GM12878 (cell line): ENCODE measurements at regions not wholly inside any gene's neighbourhood (a gene's known extent, or its start where the extent isn't known, plus 50 kb on each side); places are given as distances from the start of the nearest gene placed in this dataset.

Experiments used
- ATAC-seq: fragments of 200-7000 bp; cut with Tn5 transposase; 3 replicates; pipeline ENCODE4 v1.9.1; 2020; ENCODE audit warnings: mild to moderate bottlenecking, moderate library complexity
- BruUV-seq: library from RNA; stranded (reverse); fragments of 400-500 nt; replicated peaks from 2 replicates; lab custom pipeline; 2021; lab: Mats Ljungman, UMichigan
- CTCF ChIA-PET: fragments of 300-600 bp; sonication (Branson Sonifier 250); formaldehyde crosslinking; extraction: SDS; loops from one replicate; lab custom pipeline; 2021; ENCODE audit warnings: inconsistent platforms; lab: Yijun Ruan, JAX
- POLR2A ChIA-PET: fragments of 350-600 bp; formaldehyde crosslinking; extraction: SDS; loops from one replicate; lab custom pipeline; 2021; ENCODE audit warnings: inconsistent platforms; lab: Charles Lee
- RAD21 ChIA-PET: fragments of 300-600 bp; sonication (Branson Sonifier 250); formaldehyde crosslinking; loops from one replicate; lab custom pipeline; 2023; ENCODE audit warnings: antibody characterized with exemption; ENCODE audit not compliant: unreplicated experiment; lab: Charles Lee
- SMC1A ChIA-PET: fragments of 300-600 bp; sonication (Branson Sonifier 250); formaldehyde crosslinking; loops from one replicate; lab custom pipeline; 2023; ENCODE audit not compliant: unreplicated experiment, uncharacterized antibody; lab: Charles Lee
- DNase-seq: peaks from one replicate; pipeline ENCODE4 v3.0.0-alpha.2; 2011; ENCODE audit warnings: low read depth, low spot score
- FAIRE-seq: peaks from 3 replicates; lab custom pipeline; 2011; peaks lifted over from hg19 to GRCh38; lab: Jason Lieb, UNC
- H2AFZ ChIP-seq: 2 replicates; pipeline ENCODE4 v1.6.0; 2011; ENCODE audit warnings: low read depth, low read length, control low read depth; ENCODE audit not compliant: control insufficient read depth
- H3K27ac ChIP-seq: 2 replicates; pipeline ENCODE4 v1.5.1; 2011; ENCODE audit warnings: control low read depth; ENCODE audit not compliant: control insufficient read depth, insufficient read depth
- H3K27me3 ChIP-seq, 2 experiments: replicated peaks in 1 of 2; 2 replicates each; pipeline versions ENCODE4 v1.6.0 to v1.6.1; 2011; ENCODE audit warnings: low read length in 1 of 2; ENCODE audit not compliant: control insufficient read depth in 2 of 2, insufficient read depth in 2 of 2
- H3K36me3 ChIP-seq, 2 experiments: 2 replicates each; pipeline ENCODE4 v1.5.1; 2011; ENCODE audit warnings: low read length in 1 of 2; ENCODE audit not compliant: control insufficient read depth in 2 of 2, insufficient read depth in 2 of 2
- H3K4me1 ChIP-seq: 2 replicates; pipeline ENCODE4 v1.6.1; 2011; ENCODE audit warnings: mild to moderate bottlenecking, low read length, moderate library complexity, mixed read lengths; ENCODE audit not compliant: control insufficient read depth, insufficient read depth
- H3K4me2 ChIP-seq: 2 replicates; pipeline ENCODE4 v1.6.0; 2011; ENCODE audit warnings: control low read depth; ENCODE audit not compliant: control insufficient read depth, insufficient read depth
- H3K4me3 ChIP-seq: fragments of 200-600 bp; sonication (generic); 2 replicates; pipeline ENCODE4 v1.5.1; 2016
- H3K79me2 ChIP-seq: 2 replicates; pipeline ENCODE4 v1.6.0; 2011; ENCODE audit warnings: low read length; ENCODE audit not compliant: control insufficient read depth, insufficient read depth
- H3K9ac ChIP-seq: 2 replicates; pipeline ENCODE4 v1.8.0; 2011; ENCODE audit warnings: low read length, control low read depth, mixed read lengths; ENCODE audit not compliant: control insufficient read depth, insufficient read depth
- H3K9me3 ChIP-seq: replicated peaks from 3 replicates; pipeline ENCODE4 v1.5.1; 2011; ENCODE audit warnings: mild to moderate bottlenecking, low read length; ENCODE audit not compliant: control insufficient read depth, insufficient read depth
- H4K20me1 ChIP-seq: 2 replicates; pipeline ENCODE4 v1.6.0; 2011; ENCODE audit not compliant: control insufficient read depth, insufficient read depth
- CHD2 ChIP-seq: IDR thresholded peaks from 2 replicates; pipeline ENCODE4 v1.6.1; 2011; ENCODE audit warnings: low read depth, low read length, improper control_type of control experiment, borderline replicate concordance
- CREM ChIP-seq: IDR thresholded peaks from 2 replicates; pipeline ENCODE4 v1.6.1; 2014; ENCODE audit warnings: antibody characterized with exemption, low read depth
- EP300 ChIP-seq, 2 experiments: fragments of 150-350 bp in 1 of 2; IDR thresholded peaks; 2 replicates each; pipeline ENCODE4 v1.6.1; 2011 to 2012; ENCODE audit warnings: low read depth in 2 of 2, low read length in 2 of 2, borderline replicate concordance in 1 of 2, improper control_type of control experiment in 1 of 2, inconsistent platforms in 1 of 2; ENCODE audit not compliant: control insufficient read depth in 1 of 2
- GABPA ChIP-seq: IDR thresholded peaks from 2 replicates; pipeline ENCODE4 v1.6.1; 2014; ENCODE audit warnings: antibody characterized with exemption, low read depth, mild to moderate bottlenecking, inconsistent platforms
- HCFC1 ChIP-seq: fragments of 150-350 bp; IDR thresholded peaks from 2 replicates; pipeline ENCODE4 v1.6.1; 2014; ENCODE audit warnings: low read length
- IKZF2 ChIP-seq, 2 experiments: fragments of 450-650 bp; IDR thresholded peaks; 2 replicates each; pipeline ENCODE4 v1.6.1; 2017; ENCODE audit warnings: mild to moderate bottlenecking in 2 of 2, moderate library complexity in 2 of 2
- MEF2B ChIP-seq: fragments of 450-650 bp; IDR thresholded peaks from 2 replicates; pipeline ENCODE4 v1.6.1; 2018; ENCODE audit warnings: mild to moderate bottlenecking, moderate library complexity; ENCODE audit not compliant: partially characterized antibody, poor library complexity, severe bottlenecking
- MXI1 ChIP-seq: fragments of 150-350 bp; IDR thresholded peaks from 2 replicates; pipeline ENCODE4 v1.6.1; 2011; ENCODE audit warnings: low read depth, mild to moderate bottlenecking, inconsistent platforms, low read length, improper control_type of control experiment
- NRF1 ChIP-seq: conservative IDR thresholded peaks from 2 replicates; pipeline ENCODE4 v1.6.1; 2011; ENCODE audit warnings: mild to moderate bottlenecking, low read depth, low read length, improper control_type of control experiment
- RFX5 ChIP-seq: IDR thresholded peaks from 2 replicates; pipeline ENCODE4 v1.6.1; 2011; ENCODE audit warnings: low read depth, low read length, improper control_type of control experiment
- SMAD1 ChIP-seq: fragments of 450-650 bp; IDR thresholded peaks from 2 replicates; pipeline ENCODE4 v1.6.1; 2018; ENCODE audit warnings: mild to moderate bottlenecking, low read depth; ENCODE audit not compliant: partially characterized antibody
- WGBS: methylation state at CpG from one replicate; pipeline ENCODE4 v1.1.6; 2016; ENCODE audit warnings: low lambda C conversion rate; ENCODE audit not compliant: insufficient replicate concordance, insufficient coverage; ENCODE audit errors: missing lambda C conversion rate; 5-methylcytosine and 5-hydroxymethylcytosine counted together
- in situ Hi-C: fragments of 300-500 bp; cut with MboI; formaldehyde crosslinking; loops from 9 replicates; pipeline ENCODE4 v1.14.3; 2018; ENCODE audit warnings: mixed read lengths
- intact Hi-C: fragments of 100-400 bp; cut with micrococcal nuclease; formaldehyde crosslinking; loops from one replicate; pipeline ENCODE4 v1.14.2; 2022; ENCODE audit not compliant: unreplicated experiment
- TF ChIP-seq, protein P1 (sequence below), 3 experiments: IDR thresholded peaks in 2 of 3; conservative IDR thresholded peaks in 1 of 3; 2 replicates each; pipeline ENCODE4 v1.5.1; 2011; ENCODE audit warnings: low read depth in 3 of 3, low read length in 3 of 3, mild to moderate bottlenecking in 3 of 3, control low read depth in 2 of 3, moderate library complexity in 2 of 3, inconsistent platforms in 1 of 3, mixed read lengths in 1 of 3; ENCODE audit not compliant: control insufficient read depth in 2 of 3, insufficient read depth in 1 of 3; ENCODE audit errors: extremely low read depth in 1 of 3
- TF ChIP-seq, protein P2 (sequence below): fragments of 450-650 bp; IDR thresholded peaks from 2 replicates; pipeline ENCODE4 v1.6.1; 2017; ENCODE audit warnings: mild to moderate bottlenecking

DNA sequence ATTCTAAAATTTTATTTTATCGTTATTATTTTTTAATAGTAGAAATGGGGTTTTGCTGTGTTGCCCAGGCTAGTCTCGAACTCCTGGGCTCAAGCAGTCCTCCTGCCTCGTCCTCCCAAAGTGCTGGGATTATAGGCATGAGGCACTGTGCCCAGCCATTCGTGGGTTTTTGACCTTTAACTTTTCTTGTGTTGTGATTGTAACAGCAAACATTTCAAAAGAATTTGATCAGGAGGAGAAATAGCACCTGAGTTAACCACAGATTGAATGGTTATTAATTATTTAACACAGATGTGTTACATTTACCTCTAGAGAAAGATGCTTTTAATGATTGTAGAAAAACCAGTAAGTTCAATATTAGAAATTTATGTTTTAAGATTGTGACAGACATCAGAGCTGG, 132.0 kb downstream of the HAUS1 start:
- H3K9me3 ChIP-seq, result no peaks in the 10 kb centered on the region
- H3K36me3 ChIP-seq, result peaks cover 0 to 2% of the 10 kb centered on the region in 2 experiments; a peak in 1 of 4 replicates
- no peak overlapping the region for H3K9ac ChIP-seq
- ChIA-PET SMC1A (interaction anchor here (1.5 kb wide), 1 partner anchor 9 kb away, joined by 3 read pairs; no protein-coding TSS in a partner anchor), RAD21 (interaction anchor here (0.7 kb wide), 1 partner anchor 29 kb away, joined by 3 read pairs; no protein-coding TSS in a partner anchor), CTCF (interaction anchor here (0.7 to 1.5 kb wide), 3 partner anchors 10 to 29 kb away, joined by 3 to 4 read pairs (median 3); no protein-coding TSS in a partner anchor), POLR2A (interaction anchor here (0.6 kb wide), 1 partner anchor 11 kb away, joined by 3 read pairs; no protein-coding TSS in a partner anchor)
- ATAC-seq (no peak), DNase-seq (no peak), FAIRE-seq (no peak)
- no peak overlapping the region for H3K4me3 ChIP-seq
- in situ Hi-C loops, result no loop called here
- TF ChIP-seq HCFC1, result no peak
- TF ChIP-seq RFX5, result no peak
- no peak for TF ChIP-seq IKZF2 (IDR thresholded peaks at IDR 0.05)
- TF ChIP-seq NRF1, result no peak
- no peak for TF ChIP-seq GABPA
- TF ChIP-seq, protein P1, sequence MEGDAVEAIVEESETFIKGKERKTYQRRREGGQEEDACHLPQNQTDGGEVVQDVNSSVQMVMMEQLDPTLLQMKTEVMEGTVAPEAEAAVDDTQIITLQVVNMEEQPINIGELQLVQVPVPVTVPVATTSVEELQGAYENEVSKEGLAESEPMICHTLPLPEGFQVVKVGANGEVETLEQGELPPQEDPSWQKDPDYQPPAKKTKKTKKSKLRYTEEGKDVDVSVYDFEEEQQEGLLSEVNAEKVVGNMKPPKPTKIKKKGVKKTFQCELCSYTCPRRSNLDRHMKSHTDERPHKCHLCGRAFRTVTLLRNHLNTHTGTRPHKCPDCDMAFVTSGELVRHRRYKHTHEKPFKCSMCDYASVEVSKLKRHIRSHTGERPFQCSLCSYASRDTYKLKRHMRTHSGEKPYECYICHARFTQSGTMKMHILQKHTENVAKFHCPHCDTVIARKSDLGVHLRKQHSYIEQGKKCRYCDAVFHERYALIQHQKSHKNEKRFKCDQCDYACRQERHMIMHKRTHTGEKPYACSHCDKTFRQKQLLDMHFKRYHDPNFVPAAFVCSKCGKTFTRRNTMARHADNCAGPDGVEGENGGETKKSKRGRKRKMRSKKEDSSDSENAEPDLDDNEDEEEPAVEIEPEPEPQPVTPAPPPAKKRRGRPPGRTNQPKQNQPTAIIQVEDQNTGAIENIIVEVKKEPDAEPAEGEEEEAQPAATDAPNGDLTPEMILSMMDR (IDR thresholded peaks at IDR 0.05 in 2 of 3, conservative IDR thresholded peaks at IDR 0.05 in 1 of 3; ENCODE audit: control insufficient read depth in 2 of 3, extremely low read depth in 1 of 3, insufficient read depth in 1 of 3, low read depth in 3 of 3, low read length in 3 of 3), result no peak
- TF ChIP-seq EP300 (IDR thresholded peaks at IDR 0.05; ENCODE audit: borderline replicate concordance in 1 of 2, control insufficient read depth in 1 of 2, low read depth in 2 of 2, low read length in 2 of 2), result no peak
- TF ChIP-seq MXI1, result no peak
- TF ChIP-seq CREM, result no peak
- TF ChIP-seq, protein P2, sequence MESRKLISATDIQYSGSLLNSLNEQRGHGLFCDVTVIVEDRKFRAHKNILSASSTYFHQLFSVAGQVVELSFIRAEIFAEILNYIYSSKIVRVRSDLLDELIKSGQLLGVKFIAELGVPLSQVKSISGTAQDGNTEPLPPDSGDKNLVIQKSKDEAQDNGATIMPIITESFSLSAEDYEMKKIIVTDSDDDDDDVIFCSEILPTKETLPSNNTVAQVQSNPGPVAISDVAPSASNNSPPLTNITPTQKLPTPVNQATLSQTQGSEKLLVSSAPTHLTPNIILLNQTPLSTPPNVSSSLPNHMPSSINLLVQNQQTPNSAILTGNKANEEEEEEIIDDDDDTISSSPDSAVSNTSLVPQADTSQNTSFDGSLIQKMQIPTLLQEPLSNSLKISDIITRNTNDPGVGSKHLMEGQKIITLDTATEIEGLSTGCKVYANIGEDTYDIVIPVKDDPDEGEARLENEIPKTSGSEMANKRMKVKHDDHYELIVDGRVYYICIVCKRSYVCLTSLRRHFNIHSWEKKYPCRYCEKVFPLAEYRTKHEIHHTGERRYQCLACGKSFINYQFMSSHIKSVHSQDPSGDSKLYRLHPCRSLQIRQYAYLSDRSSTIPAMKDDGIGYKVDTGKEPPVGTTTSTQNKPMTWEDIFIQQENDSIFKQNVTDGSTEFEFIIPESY, result no peak
- no peak for TF ChIP-seq SMAD1
- no peak for TF ChIP-seq CHD2
- no peak for TF ChIP-seq MEF2B
- H3K27ac ChIP-seq, result no peak overlapping the region
- H3K4me1 ChIP-seq, result no peaks in the 10 kb centered on the region
- H3K27me3 ChIP-seq, result no peaks in the 10 kb centered on the region
- no peak overlapping the region for H3K4me2 ChIP-seq
- no peaks in the 10 kb centered on the region; the same call in none of the 2 replicates for H3K79me2 ChIP-seq
- no TSS peak for BruUV-seq
- H4K20me1 ChIP-seq, result no peaks in the 10 kb centered on the region
- intact Hi-C loops, result no loop called here
- H2AFZ ChIP-seq, result no peak overlapping the region
- 95% methylated on average over 4 of the region's 4 CpGs for WGBS
